ENCODE measurements at regions not wholly inside any gene's neighbourhood (a gene's known extent, or its start where the extent isn't known, plus 50 kb on each side); places are given as distances from the start of the nearest gene placed in this dataset.
A peak's percentile ranks its signal among the peaks of the same experiment; 100 is the strongest.

DNA sequence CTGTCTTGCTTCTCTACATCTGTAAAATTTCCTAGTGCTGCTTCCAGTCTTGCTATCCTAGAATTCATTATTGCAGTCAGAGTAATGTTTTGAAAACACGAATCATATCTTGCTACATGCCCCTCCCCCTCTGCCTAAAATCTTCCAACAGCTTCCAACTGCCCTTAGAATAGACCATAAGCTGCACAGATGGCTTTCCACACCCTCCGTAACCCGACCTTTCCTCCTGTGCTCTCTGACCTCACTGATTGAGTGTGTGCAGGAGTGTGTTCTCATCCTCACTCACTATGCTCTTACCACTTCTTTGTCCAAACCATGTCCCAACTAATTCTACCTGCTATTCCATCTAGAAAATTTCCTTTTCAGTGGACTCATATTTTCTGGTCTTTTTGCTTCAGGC lies 121.2 kb upstream of the ANKRD1 start:
- H3K27me3 ChIP-seq (ENCODE audit: control insufficient read depth in 4 of 4, insufficient read depth in 4 of 4, low read length in 3 of 4): no peaks in the 10 kb centered on the region
- 48% methylated on average over 3 of the region's 3 CpGs for WGBS
- H3K9ac ChIP-seq (ENCODE audit: low read depth in 1 of 2, low read length in 2 of 2): no peak overlapping the region
- H3K36me3 ChIP-seq (ENCODE audit: control insufficient read depth in 4 of 4, insufficient read depth in 3 of 4, low read depth in 1 of 4, low read length in 3 of 4): no peaks in the 10 kb centered on the region
- no peak overlapping the region for H3K27ac ChIP-seq (ENCODE audit: low read depth in 1 of 2, low read length in 2 of 2)
- TF ChIP-seq RAD21 (IDR thresholded peaks at IDR 0.05): no peak
- TF ChIP-seq NR2F2 (IDR thresholded peaks at IDR 0.05): peak; percentile 12
- peak in 1 of 2 donors; percentile 17 for TF ChIP-seq RXRA (IDR thresholded peaks at IDR 0.05)
- DNase-seq (ENCODE audit: low spot score): no peak
- H3K4me1 ChIP-seq (ENCODE audit: control insufficient read depth in 4 of 4, insufficient read depth in 4 of 4, low read length in 3 of 4): peaks cover 0 to 15% (median 11%) of the 10 kb centered on the region in 4 donors
- H3K4me3 ChIP-seq (ENCODE audit: low read depth in 1 of 3, low read length in 3 of 3): no peak overlapping the region
- H3K9me3 ChIP-seq (ENCODE audit: control insufficient read depth in 4 of 4, low read length in 3 of 4): no peaks in the 10 kb centered on the region

DNA sequence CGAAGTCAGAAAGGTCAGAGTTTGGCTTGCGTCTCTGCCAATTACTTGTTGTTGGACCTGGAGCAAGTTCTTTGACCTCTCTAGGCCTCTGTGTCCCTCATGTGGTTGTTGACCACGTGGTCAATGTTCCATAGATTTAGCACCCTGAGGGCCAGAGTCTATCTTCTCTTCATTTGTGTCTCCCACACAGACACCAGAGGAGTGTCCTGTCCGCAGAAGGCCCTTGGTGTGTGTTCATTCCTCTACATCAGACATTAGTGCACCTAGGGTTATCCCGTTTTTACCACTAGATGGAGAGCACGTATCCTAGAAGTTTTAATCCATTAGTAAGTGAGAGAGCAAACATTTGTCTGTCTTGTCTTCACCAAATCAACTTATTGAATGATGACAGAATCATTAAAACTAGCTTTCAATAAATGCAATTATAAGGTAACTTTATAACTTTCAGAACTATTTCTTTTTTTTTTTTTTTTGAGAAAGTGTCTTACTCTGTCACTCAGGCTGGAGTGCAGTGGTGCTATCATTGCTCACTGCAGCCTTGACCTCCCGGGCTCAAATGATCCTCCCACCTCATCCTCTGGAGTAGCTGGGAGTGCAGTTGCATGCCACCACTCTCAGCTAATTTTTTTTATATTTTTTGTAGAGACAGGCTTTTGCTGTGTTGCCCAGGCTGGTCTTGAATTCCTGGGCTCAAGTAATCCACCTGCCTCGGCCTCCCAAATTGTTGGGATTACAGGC lies 122.5 kb upstream of the ANKRD1 start:
- H3K9me3 ChIP-seq (ENCODE audit: control insufficient read depth in 4 of 4, low read length in 3 of 4): no peaks in the 10 kb centered on the region
- no peak for DNase-seq (ENCODE audit: low spot score)
- TF ChIP-seq, protein P1, sequence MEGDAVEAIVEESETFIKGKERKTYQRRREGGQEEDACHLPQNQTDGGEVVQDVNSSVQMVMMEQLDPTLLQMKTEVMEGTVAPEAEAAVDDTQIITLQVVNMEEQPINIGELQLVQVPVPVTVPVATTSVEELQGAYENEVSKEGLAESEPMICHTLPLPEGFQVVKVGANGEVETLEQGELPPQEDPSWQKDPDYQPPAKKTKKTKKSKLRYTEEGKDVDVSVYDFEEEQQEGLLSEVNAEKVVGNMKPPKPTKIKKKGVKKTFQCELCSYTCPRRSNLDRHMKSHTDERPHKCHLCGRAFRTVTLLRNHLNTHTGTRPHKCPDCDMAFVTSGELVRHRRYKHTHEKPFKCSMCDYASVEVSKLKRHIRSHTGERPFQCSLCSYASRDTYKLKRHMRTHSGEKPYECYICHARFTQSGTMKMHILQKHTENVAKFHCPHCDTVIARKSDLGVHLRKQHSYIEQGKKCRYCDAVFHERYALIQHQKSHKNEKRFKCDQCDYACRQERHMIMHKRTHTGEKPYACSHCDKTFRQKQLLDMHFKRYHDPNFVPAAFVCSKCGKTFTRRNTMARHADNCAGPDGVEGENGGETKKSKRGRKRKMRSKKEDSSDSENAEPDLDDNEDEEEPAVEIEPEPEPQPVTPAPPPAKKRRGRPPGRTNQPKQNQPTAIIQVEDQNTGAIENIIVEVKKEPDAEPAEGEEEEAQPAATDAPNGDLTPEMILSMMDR (IDR thresholded peaks at IDR 0.05; ENCODE audit: low read depth, low read length, missing input control): peak; percentile 46
- TF ChIP-seq, protein P2, sequence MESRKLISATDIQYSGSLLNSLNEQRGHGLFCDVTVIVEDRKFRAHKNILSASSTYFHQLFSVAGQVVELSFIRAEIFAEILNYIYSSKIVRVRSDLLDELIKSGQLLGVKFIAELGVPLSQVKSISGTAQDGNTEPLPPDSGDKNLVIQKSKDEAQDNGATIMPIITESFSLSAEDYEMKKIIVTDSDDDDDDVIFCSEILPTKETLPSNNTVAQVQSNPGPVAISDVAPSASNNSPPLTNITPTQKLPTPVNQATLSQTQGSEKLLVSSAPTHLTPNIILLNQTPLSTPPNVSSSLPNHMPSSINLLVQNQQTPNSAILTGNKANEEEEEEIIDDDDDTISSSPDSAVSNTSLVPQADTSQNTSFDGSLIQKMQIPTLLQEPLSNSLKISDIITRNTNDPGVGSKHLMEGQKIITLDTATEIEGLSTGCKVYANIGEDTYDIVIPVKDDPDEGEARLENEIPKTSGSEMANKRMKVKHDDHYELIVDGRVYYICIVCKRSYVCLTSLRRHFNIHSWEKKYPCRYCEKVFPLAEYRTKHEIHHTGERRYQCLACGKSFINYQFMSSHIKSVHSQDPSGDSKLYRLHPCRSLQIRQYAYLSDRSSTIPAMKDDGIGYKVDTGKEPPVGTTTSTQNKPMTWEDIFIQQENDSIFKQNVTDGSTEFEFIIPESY (IDR thresholded peaks at IDR 0.05): peak; percentile 39
- TF ChIP-seq YY1 (IDR thresholded peaks at IDR 0.05) (peak; percentile 60), EGR1 (IDR thresholded peaks at IDR 0.05; ENCODE audit: low read depth in 2 of 2) (no peak), FOXA1 (IDR thresholded peaks at IDR 0.05) (no peak), RXRA (IDR thresholded peaks at IDR 0.05) (peak; percentile 85 to 95), NR2F2 (IDR thresholded peaks at IDR 0.05) (peak; percentile 61), FOXA2 (IDR thresholded peaks at IDR 0.05) (peak; percentile 67), HNF4A (conservative IDR thresholded peaks at IDR 0.05) (peak; percentile 90 to 97), RAD21 (IDR thresholded peaks at IDR 0.05) (peak; percentile 80), TAF1 (conservative IDR thresholded peaks at IDR 0.05) (no peak), JUND (IDR thresholded peaks at IDR 0.05) (no peak), GABPA (IDR thresholded peaks at IDR 0.05 in 1 of 2, conservative IDR thresholded peaks at IDR 0.05 in 1 of 2) (no peak), HNF4G (IDR thresholded peaks at IDR 0.05) (peak; percentile 65), SP1 (IDR thresholded peaks at IDR 0.05) (peak; percentile 60)
- TF ChIP-seq, protein P3, sequence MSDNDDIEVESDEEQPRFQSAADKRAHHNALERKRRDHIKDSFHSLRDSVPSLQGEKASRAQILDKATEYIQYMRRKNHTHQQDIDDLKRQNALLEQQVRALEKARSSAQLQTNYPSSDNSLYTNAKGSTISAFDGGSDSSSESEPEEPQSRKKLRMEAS (IDR thresholded peaks at IDR 0.05): peak; percentile 80
- TF ChIP-seq, protein P4, sequence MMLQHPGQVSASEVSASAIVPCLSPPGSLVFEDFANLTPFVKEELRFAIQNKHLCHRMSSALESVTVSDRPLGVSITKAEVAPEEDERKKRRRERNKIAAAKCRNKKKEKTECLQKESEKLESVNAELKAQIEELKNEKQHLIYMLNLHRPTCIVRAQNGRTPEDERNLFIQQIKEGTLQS (IDR thresholded peaks at IDR 0.05): no peak
- TF ChIP-seq, protein P5, sequence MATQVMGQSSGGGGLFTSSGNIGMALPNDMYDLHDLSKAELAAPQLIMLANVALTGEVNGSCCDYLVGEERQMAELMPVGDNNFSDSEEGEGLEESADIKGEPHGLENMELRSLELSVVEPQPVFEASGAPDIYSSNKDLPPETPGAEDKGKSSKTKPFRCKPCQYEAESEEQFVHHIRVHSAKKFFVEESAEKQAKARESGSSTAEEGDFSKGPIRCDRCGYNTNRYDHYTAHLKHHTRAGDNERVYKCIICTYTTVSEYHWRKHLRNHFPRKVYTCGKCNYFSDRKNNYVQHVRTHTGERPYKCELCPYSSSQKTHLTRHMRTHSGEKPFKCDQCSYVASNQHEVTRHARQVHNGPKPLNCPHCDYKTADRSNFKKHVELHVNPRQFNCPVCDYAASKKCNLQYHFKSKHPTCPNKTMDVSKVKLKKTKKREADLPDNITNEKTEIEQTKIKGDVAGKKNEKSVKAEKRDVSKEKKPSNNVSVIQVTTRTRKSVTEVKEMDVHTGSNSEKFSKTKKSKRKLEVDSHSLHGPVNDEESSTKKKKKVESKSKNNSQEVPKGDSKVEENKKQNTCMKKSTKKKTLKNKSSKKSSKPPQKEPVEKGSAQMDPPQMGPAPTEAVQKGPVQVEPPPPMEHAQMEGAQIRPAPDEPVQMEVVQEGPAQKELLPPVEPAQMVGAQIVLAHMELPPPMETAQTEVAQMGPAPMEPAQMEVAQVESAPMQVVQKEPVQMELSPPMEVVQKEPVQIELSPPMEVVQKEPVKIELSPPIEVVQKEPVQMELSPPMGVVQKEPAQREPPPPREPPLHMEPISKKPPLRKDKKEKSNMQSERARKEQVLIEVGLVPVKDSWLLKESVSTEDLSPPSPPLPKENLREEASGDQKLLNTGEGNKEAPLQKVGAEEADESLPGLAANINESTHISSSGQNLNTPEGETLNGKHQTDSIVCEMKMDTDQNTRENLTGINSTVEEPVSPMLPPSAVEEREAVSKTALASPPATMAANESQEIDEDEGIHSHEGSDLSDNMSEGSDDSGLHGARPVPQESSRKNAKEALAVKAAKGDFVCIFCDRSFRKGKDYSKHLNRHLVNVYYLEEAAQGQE (IDR thresholded peaks at IDR 0.05): peak; percentile 60
- no peak overlapping the region for H3K9ac ChIP-seq (ENCODE audit: low read depth in 1 of 2, low read length in 2 of 2)
- no peak overlapping the region for H3K4me3 ChIP-seq (ENCODE audit: low read depth in 1 of 3, low read length in 3 of 3)
- H3K27ac ChIP-seq (ENCODE audit: low read depth in 1 of 2, low read length in 2 of 2): peak overlapping the region; percentile 22 to 51
- H3K4me1 ChIP-seq (ENCODE audit: control insufficient read depth in 4 of 4, insufficient read depth in 4 of 4, low read length in 3 of 4): peaks cover 0 to 15% (median 11%) of the 10 kb centered on the region in 4 donors
- 41% methylated on average over 8 of the region's 8 CpGs for WGBS
- no peaks in the 10 kb centered on the region for H3K27me3 ChIP-seq (ENCODE audit: control insufficient read depth in 4 of 4, insufficient read depth in 4 of 4, low read length in 3 of 4)
- no peaks in the 10 kb centered on the region for H3K36me3 ChIP-seq (ENCODE audit: control insufficient read depth in 4 of 4, insufficient read depth in 3 of 4, low read depth in 1 of 4, low read length in 3 of 4)
